Esophagus (tissue), 2 donors: ENCODE measurements at regions not wholly inside any gene's neighbourhood (a gene's known extent, or its start where the extent isn't known, plus 50 kb on each side); places are given as distances from the start of the nearest gene placed in this dataset.

Experiments
- H3K27ac ChIP-seq, 2 donors: one replicate each; pipeline ENCODE4 v1.5.1; 2013; ENCODE audit warnings: low read depth in 2 of 2, mild to moderate bottlenecking in 2 of 2, inconsistent platforms in 1 of 2, low read length in 1 of 2, moderate library complexity in 1 of 2
- H3K27me3 ChIP-seq, 2 donors: one replicate each; pipeline ENCODE4 v1.6.1; 2013; ENCODE audit warnings: low read length in 2 of 2, control low read depth in 1 of 2, mild to moderate bottlenecking in 1 of 2; ENCODE audit not compliant: insufficient read depth in 2 of 2, control insufficient read depth in 1 of 2
- H3K36me3 ChIP-seq, 2 donors: one replicate each; pipeline ENCODE4 v1.6.1; 2013; ENCODE audit warnings: low read length in 1 of 2; ENCODE audit not compliant: control insufficient read depth in 2 of 2, insufficient read depth in 2 of 2
- H3K4me1 ChIP-seq, 2 donors: one replicate each; pipeline ENCODE4 v1.6.1; 2013; ENCODE audit warnings: low read length in 1 of 2; ENCODE audit not compliant: control insufficient read depth in 2 of 2, insufficient read depth in 2 of 2
- H3K4me3 ChIP-seq, 2 donors: one replicate each; pipeline ENCODE4 v1.5.1; 2013; ENCODE audit warnings: low read length in 2 of 2, mild to moderate bottlenecking in 2 of 2, low read depth in 1 of 2, moderate library complexity in 1 of 2
- H3K9me3 ChIP-seq, 2 donors: one replicate each; pipeline ENCODE4 v1.6.1; 2013; ENCODE audit warnings: mild to moderate bottlenecking in 2 of 2, low read depth in 1 of 2, low read length in 1 of 2, moderate library complexity in 1 of 2; ENCODE audit not compliant: control insufficient read depth in 2 of 2, insufficient read depth in 1 of 2
- WGBS, 2 donors: extraction: QIAGEN DNeasy Blood & Tissue Kit; methylation state at CpG; one replicate each; pipeline ENCODE4 v1.1.7; 2013; 5-methylcytosine and 5-hydroxymethylcytosine counted together
- donor health status: healthy with polysubstance abuse.
- donor health status: Bipolar disorder and iron deficiency.

GRCh38 chr6:43940071-43940392 lies 170.0 kb downstream of the VEGFA start:
- H3K27ac ChIP-seq = no peak overlapping the region
- 89 to 94% methylated on average over 2 of the region's 2 CpGs for WGBS, 2 donors
- no peaks in the 10 kb centered on the region for H3K27me3 ChIP-seq
- H3K36me3 ChIP-seq = no peaks in the 10 kb centered on the region
- H3K4me1 ChIP-seq = no peaks in the 10 kb centered on the region
- no peak overlapping the region for H3K4me3 ChIP-seq
- peaks cover 0 to 2% of the 10 kb centered on the region in 2 donors for H3K9me3 ChIP-seq

- WGBS, 2 donors = 86 to 89% methylated on average over 15 of the region's 15 CpGs
- Histone ChIP-seq H3K36me3 (no peaks in the 10 kb centered on the region), H3K9me3 (no peaks in the 10 kb centered on the region), H3K27me3 (no peaks in the 10 kb centered on the region), H3K27ac (no peak overlapping the region), H3K4me3 (no peak overlapping the region), H3K4me1 (no peaks in the 10 kb centered on the region)
These were observed 169.5 kb downstream of the VEGFA start for GRCh38 chr6:43939281-43940070.

- no peaks in the 10 kb centered on the region for H3K36me3 ChIP-seq
- H3K4me1 ChIP-seq = no peaks in the 10 kb centered on the region
- 90 to 91% methylated on average over 18 of the region's 18 CpGs for WGBS, 2 donors
- no peak overlapping the region for H3K27ac ChIP-seq
- H3K9me3 ChIP-seq = no peaks in the 10 kb centered on the region
- no peak overlapping the region for H3K4me3 ChIP-seq
- no peaks in the 10 kb centered on the region for H3K27me3 ChIP-seq
These were observed 168.4 kb downstream of the VEGFA start for GRCh38 chr6:43938178-43939105.

- no peak overlapping the region for H3K4me3 ChIP-seq
- H3K4me1 ChIP-seq = peaks cover 0 to 2% of the 10 kb centered on the region in 2 donors
- H3K36me3 ChIP-seq = no peaks in the 10 kb centered on the region
- no peaks in the 10 kb centered on the region for H3K27me3 ChIP-seq
- no peak overlapping the region for H3K27ac ChIP-seq
- H3K9me3 ChIP-seq = no peaks in the 10 kb centered on the region
- 88 to 90% methylated on average over 7 of the region's 7 CpGs for WGBS, 2 donors
These were observed 167.5 kb downstream of the VEGFA start for GRCh38 chr6:43937236-43938177.

- no peaks in the 10 kb centered on the region for H3K9me3 ChIP-seq
- H3K27me3 ChIP-seq = no peaks in the 10 kb centered on the region
- H3K4me3 ChIP-seq = no peak overlapping the region
- H3K4me1 ChIP-seq = peaks cover 0 to 2% of the 10 kb centered on the region in 2 donors
- no peak overlapping the region for H3K27ac ChIP-seq
- WGBS, 2 donors = 85 to 89% methylated on average over 9 of the region's 9 CpGs
- no peaks in the 10 kb centered on the region for H3K36me3 ChIP-seq
These were observed 166.5 kb downstream of the VEGFA start for GRCh38 chr6:43936476-43936875.

GRCh38 chr6:43935921-43936439 lies 166.0 kb downstream of the VEGFA start:
- WGBS, 2 donors = 73 to 80% methylated on average over 4 of the region's 4 CpGs
- Histone ChIP-seq H3K9me3 (no peaks in the 10 kb centered on the region), H3K4me1 (peaks cover 0 to 2% of the 10 kb centered on the region in 2 donors), H3K36me3 (no peaks in the 10 kb centered on the region), H3K4me3 (no peak overlapping the region), H3K27me3 (no peaks in the 10 kb centered on the region), H3K27ac (no peak overlapping the region)

- Histone ChIP-seq H3K36me3 (no peaks in the 10 kb centered on the region), H3K27me3 (no peaks in the 10 kb centered on the region), H3K27ac (no peak overlapping the region), H3K4me1 (peaks cover 0 to 2% of the 10 kb centered on the region in 2 donors), H3K4me3 (no peak overlapping the region), H3K9me3 (no peaks in the 10 kb centered on the region)
- WGBS, 2 donors = 88 to 89% methylated on average over 9 of the region's 9 CpGs
These were observed 165.0 kb downstream of the VEGFA start for GRCh38 chr6:43934803-43935602.

- H3K27me3 ChIP-seq = no peaks in the 10 kb centered on the region
- H3K4me1 ChIP-seq = peaks cover 0 to 2% of the 10 kb centered on the region in 2 donors
- no peaks in the 10 kb centered on the region for H3K9me3 ChIP-seq
- no peaks in the 10 kb centered on the region for H3K36me3 ChIP-seq
- no peak overlapping the region for H3K4me3 ChIP-seq
- no peak overlapping the region for H3K27ac ChIP-seq
- 92 to 94% methylated on average over 4 of the region's 4 CpGs for WGBS, 2 donors
These were observed 164.3 kb downstream of the VEGFA start for GRCh38 chr6:43934183-43934802.
